Right lobe of liver (tissue), 4 donors: ENCODE measurements at regions not wholly inside any gene's neighbourhood (a gene's known extent, or its start where the extent isn't known, plus 50 kb on each side); places are given as distances from the start of the nearest gene placed in this dataset.

Source experiments
- CTCF ChIP-seq, 4 donors: fragments of 200-600 bp in 3 of 4; fragments of 450-650 bp in 1 of 4; IDR thresholded peaks; one replicate each; pipeline versions ENCODE4 v1.5.1 to v1.8.0; 2016 to 2022; ENCODE audit warnings: antibody characterized with exemption in 4 of 4, mild to moderate bottlenecking in 2 of 4
- POLR2A ChIP-seq: fragments of 450-650 bp; IDR thresholded peaks from one replicate; pipeline ENCODE4 v1.6.1; 2017; ENCODE audit warnings: antibody characterized with exemption, mild to moderate bottlenecking
- donor health status: DM: no; HTN: no; CAD: no.
- donor health status: DM: no; HTN: no; CAD: no.
- donor health status: DM: no; HTN: yes; CAD: no.

- no peak for TF ChIP-seq CTCF (IDR thresholded peaks at IDR 0.05)
- no peak for TF ChIP-seq POLR2A
These were observed 310.5 kb downstream of the GPAM start for GRCh38 chr10:111873041-111873440.
